Right lobe of liver (tissue), 4 donors: ENCODE measurements at regions not wholly inside any gene's neighbourhood (a gene's known extent, or its start where the extent isn't known, plus 50 kb on each side); places are given as distances from the start of the nearest gene placed in this dataset.

Experiments used
- POLR2A ChIP-seq: fragments of 450-650 bp; IDR thresholded peaks from one replicate; pipeline ENCODE4 v1.6.1; 2017; ENCODE audit warnings: antibody characterized with exemption, mild to moderate bottlenecking
- TF ChIP-seq, protein P1 (sequence below), 4 donors: fragments of 200-600 bp in 3 of 4; fragments of 450-650 bp in 1 of 4; IDR thresholded peaks; one replicate each; pipeline versions ENCODE4 v1.5.1 to v1.8.0; 2016 to 2022; ENCODE audit warnings: antibody characterized with exemption in 4 of 4, mild to moderate bottlenecking in 2 of 4
- donor health status: DM: no; HTN: no; CAD: no.
- donor health status: DM: no; HTN: no; CAD: no.
- donor health status: DM: no; HTN: yes; CAD: no.

- TF ChIP-seq, protein P1, sequence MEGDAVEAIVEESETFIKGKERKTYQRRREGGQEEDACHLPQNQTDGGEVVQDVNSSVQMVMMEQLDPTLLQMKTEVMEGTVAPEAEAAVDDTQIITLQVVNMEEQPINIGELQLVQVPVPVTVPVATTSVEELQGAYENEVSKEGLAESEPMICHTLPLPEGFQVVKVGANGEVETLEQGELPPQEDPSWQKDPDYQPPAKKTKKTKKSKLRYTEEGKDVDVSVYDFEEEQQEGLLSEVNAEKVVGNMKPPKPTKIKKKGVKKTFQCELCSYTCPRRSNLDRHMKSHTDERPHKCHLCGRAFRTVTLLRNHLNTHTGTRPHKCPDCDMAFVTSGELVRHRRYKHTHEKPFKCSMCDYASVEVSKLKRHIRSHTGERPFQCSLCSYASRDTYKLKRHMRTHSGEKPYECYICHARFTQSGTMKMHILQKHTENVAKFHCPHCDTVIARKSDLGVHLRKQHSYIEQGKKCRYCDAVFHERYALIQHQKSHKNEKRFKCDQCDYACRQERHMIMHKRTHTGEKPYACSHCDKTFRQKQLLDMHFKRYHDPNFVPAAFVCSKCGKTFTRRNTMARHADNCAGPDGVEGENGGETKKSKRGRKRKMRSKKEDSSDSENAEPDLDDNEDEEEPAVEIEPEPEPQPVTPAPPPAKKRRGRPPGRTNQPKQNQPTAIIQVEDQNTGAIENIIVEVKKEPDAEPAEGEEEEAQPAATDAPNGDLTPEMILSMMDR (IDR thresholded peaks at IDR 0.05): no peak
- no peak for TF ChIP-seq POLR2A
Observed at GRCh38 chr7:96426027-96426426, 104.1 kb upstream of the SLC25A13 start.
